ENCODE measurements at regions not wholly inside any gene's neighbourhood (a gene's known extent, or its start where the extent isn't known, plus 50 kb on each side); places are given as distances from the start of the nearest gene placed in this dataset.

DNA sequence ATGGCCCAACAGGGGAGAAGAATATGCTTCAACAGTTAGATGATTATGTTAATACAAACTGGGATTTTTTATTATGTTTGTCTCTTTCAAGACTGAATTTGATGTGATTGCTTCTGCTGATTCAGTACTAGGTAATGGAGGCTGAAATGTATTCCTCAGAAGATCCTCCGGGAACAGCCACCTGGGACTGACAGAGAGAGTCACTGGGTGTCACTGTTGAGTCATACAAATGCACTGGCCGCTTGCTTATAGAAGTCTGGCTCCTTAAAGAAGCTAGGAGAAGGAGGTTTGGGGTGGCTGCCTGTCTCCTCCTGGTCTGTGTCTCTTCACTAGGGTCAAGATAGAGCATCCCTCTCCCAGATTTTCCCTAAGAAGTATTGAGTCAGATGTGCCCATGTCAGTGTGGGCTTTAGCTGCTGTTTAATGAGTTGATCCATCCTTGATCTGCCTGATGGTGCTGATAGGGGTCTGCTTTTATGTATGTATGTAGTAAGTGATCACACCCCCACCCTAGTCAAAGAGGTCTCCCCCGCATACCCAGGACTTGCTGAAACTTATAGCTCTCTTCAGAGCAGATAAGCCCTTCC, 773.4 kb downstream of the BRINP1 start:
- 12 to 24% (median 21%) methylated on average over 3 of the region's 3 CpGs for WGBS, 4 donors
- no peak for TF ChIP-seq POLR2A (IDR thresholded peaks at IDR 0.05)
- TF ChIP-seq, protein P1, sequence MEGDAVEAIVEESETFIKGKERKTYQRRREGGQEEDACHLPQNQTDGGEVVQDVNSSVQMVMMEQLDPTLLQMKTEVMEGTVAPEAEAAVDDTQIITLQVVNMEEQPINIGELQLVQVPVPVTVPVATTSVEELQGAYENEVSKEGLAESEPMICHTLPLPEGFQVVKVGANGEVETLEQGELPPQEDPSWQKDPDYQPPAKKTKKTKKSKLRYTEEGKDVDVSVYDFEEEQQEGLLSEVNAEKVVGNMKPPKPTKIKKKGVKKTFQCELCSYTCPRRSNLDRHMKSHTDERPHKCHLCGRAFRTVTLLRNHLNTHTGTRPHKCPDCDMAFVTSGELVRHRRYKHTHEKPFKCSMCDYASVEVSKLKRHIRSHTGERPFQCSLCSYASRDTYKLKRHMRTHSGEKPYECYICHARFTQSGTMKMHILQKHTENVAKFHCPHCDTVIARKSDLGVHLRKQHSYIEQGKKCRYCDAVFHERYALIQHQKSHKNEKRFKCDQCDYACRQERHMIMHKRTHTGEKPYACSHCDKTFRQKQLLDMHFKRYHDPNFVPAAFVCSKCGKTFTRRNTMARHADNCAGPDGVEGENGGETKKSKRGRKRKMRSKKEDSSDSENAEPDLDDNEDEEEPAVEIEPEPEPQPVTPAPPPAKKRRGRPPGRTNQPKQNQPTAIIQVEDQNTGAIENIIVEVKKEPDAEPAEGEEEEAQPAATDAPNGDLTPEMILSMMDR (IDR thresholded peaks at IDR 0.05): peak in 4 of 6 experiments; percentile 7 to 38 (median 26)
- H3K27ac ChIP-seq: no peak overlapping the region
- H3K4me1 ChIP-seq (replicated peaks in 1 of 2): no peaks in the 10 kb centered on the region
- intact Hi-C loops (cut with DNase I): loop anchor here in 1 of 2 donors (10.0 kb wide), 1 partner anchor 769 kb away; the partner anchor contains the start of gene BRINP1
- H3K4me3 ChIP-seq: no peak overlapping the region
- DNase-seq: peak; percentile 13 to 71 (median 23)
- H3K9me3 ChIP-seq (replicated peaks in 1 of 3): no peaks in the 10 kb centered on the region
- H3K27me3 ChIP-seq: no peaks in the 10 kb centered on the region
- H3K36me3 ChIP-seq (replicated peaks in 1 of 2): no peaks in the 10 kb centered on the region

DNA sequence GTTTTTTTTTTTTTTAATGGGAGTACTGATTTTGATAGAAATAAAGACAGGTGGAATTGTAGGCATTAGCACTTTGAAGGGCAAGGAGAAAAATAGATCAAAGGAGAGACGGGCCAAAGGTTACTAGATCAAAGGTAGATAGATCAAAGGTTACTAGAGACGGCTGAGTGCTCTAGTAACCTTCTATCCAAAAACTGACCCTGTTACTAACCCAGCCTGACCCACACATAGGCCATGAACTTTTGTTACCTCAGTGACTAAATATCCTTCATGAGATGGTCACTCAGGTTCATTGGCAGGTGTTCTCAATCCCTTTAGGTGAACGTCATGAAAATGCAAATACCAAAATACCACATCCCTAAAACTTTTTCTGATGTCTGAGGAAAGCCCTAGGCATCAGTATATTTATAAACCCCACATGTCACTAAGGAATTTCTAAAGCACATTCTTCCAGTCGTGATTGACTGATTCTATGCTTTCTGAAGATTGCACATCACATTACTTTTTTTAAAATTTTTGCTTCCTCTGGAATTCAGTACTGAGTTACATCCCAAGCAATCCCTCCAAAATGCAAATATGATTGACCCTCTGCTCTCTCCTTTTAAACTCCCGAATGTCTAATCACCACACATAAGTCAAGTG, 772.7 kb downstream of the BRINP1 start:
- intact Hi-C loops (cut with DNase I): loop anchor here in 1 of 2 donors (10.0 kb wide), 1 partner anchor 768 kb away; the partner anchor contains the start of gene BRINP1
- WGBS, 4 donors: 29 to 57% (median 46%) methylated on average over 5 of the region's 5 CpGs
- H3K27ac ChIP-seq: no peak overlapping the region

DNA sequence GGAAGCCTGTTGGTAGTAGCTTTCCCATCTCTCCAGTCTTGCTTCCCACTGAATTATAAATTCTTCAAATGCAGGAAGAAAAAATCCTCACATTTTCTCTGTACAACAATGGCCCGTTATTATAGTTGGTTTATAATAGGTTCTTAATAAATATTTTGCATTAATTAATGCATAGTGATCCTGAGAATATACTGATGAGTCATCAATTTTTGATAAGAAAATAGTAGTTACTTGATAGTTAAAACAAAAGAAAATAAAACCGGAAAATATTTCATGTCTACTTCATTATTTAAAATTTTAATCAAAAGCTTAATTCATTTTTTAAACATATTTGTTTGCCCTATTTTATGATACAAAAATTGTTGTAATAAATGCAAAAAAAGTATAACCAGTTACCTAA, 762.6 kb downstream of the BRINP1 start:
- Histone ChIP-seq H3K36me3 (replicated peaks in 1 of 2) (no peaks in the 10 kb centered on the region), H3K27me3 (no peaks in the 10 kb centered on the region), H3K4me3 (no peak overlapping the region), H3K4me1 (replicated peaks in 1 of 2) (no peaks in the 10 kb centered on the region), H3K27ac (no peak overlapping the region), H3K9me3 (replicated peaks in 1 of 3) (no peaks in the 10 kb centered on the region)
- WGBS, 4 donors: 84 to 87% (median 86%) methylated on average over 2 of the region's 2 CpGs
- no peak for DNase-seq
- intact Hi-C loops (cut with DNase I): no loop called here
- TF ChIP-seq, protein P1 (IDR thresholded peaks at IDR 0.05): no peak
- no peak for TF ChIP-seq POLR2A (IDR thresholded peaks at IDR 0.05)

More for the DNA sequence above, 772.7 kb downstream of the BRINP1 start:
- Histone ChIP-seq H3K36me3 (replicated peaks in 1 of 2) (no peaks in the 10 kb centered on the region), H3K9me3 (replicated peaks in 1 of 3) (no peaks in the 10 kb centered on the region), H3K4me3 (no peak overlapping the region), H3K4me1 (replicated peaks in 1 of 2) (no peaks in the 10 kb centered on the region), H3K27me3 (no peaks in the 10 kb centered on the region)
- no peak for TF ChIP-seq POLR2A (IDR thresholded peaks at IDR 0.05)
- TF ChIP-seq, protein P1 (IDR thresholded peaks at IDR 0.05): no peak
- DNase-seq: no peak

DNA sequence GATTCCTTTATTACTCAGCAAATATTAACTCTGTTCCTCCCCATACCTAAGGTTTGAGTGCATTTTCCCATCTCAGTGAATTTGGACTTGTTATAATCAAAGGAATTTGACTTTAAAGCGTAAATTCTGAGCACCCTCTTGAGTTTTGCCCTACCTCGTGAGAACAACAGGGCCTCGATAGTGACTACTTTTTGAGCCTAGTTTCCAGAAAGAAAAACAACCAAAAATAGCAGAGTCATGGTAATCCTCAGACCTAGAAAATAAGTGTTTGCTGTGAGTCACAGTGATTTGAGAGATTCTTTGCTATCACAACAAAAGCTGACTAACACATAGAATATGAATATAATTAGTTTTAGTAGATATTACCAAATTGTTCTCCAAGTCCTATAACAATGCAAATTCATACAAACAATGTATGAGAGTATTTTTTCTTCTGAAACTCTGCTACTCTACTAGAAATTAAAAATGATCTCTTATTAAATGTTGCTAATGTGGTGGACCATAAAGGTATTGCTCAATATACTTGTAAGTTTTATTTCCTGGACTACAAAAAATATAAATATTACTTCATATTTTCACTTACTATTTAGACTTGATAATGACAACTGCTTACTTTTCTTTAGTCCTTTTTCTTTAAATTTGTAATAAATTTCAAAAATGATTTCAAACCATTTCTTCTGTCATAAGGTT, 759.7 kb downstream of the BRINP1 start:
- 60 to 65% (median 63%) methylated on average over 3 of the region's 3 CpGs for WGBS, 4 donors
- H3K9me3 ChIP-seq (replicated peaks in 1 of 3): no peaks in the 10 kb centered on the region

More for the DNA sequence above, 759.7 kb downstream of the BRINP1 start:
- no peaks in the 10 kb centered on the region for H3K36me3 ChIP-seq (replicated peaks in 1 of 2)
- intact Hi-C loops (cut with DNase I): no loop called here
- no peaks in the 10 kb centered on the region for H3K27me3 ChIP-seq
- no peak for DNase-seq
- TF ChIP-seq POLR2A (IDR thresholded peaks at IDR 0.05): no peak
- no peak overlapping the region for H3K27ac ChIP-seq
- no peak overlapping the region for H3K4me3 ChIP-seq
- H3K4me1 ChIP-seq (replicated peaks in 1 of 2): no peaks in the 10 kb centered on the region

Data from adrenal gland (tissue), 9 donors.